ENCODE measurements at regions not wholly inside any gene's neighbourhood (a gene's known extent, or its start where the extent isn't known, plus 50 kb on each side); places are given as distances from the start of the nearest gene placed in this dataset.

DNA sequence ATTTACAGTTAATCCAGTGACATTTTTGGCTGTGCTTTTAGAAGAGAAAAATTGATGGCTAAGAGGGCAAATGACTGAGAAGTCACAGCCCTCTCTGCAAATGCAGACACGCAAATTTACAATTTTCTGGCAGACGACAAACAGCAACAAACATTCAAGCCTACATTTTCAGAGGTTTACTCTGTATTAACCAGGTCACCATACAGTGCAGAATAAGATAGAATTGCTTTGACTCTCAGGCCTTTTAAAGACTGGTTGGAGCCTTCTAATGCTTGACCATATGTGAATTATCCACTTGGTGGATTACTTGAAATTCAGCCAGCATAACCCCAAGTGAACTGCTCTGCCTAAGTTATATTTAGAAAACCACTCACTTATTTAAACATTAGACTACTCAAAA lies 65.5 kb upstream of the FOXN2 start:
- H3K4me3 ChIP-seq: no peak overlapping the region
- H3K9ac ChIP-seq (ENCODE audit: insufficient read depth in 1 of 2, low read depth in 2 of 2, low read length in 2 of 2): no peak overlapping the region
- H3K9me1 ChIP-seq (ENCODE audit: control insufficient read depth, insufficient read depth, low read length): no peaks in the 10 kb centered on the region
- intact Hi-C loops (cut with micrococcal nuclease) (no loop called here), in situ Hi-C loops (cut with MboI) (no loop called here)
- H3K9me3 ChIP-seq (replicated peaks; ENCODE audit: control insufficient read depth, insufficient read depth, low read depth, low read length): no peaks in the 10 kb centered on the region
- DNase-seq (ENCODE audit: extremely low read depth in 1 of 4, low spot score in 3 of 4) (no peak), FAIRE-seq (no peak), ATAC-seq (no peak)
- H3K27me3 ChIP-seq (ENCODE audit: control insufficient read depth in 2 of 2, insufficient read depth in 2 of 2, low read length in 2 of 2): no peaks in the 10 kb centered on the region
- H3K79me2 ChIP-seq (ENCODE audit: control insufficient read depth, insufficient read depth, low read length): no peaks in the 10 kb centered on the region
- peaks cover 0 to 12% of the 10 kb centered on the region in 2 experiments; a peak in 4 of 5 replicates for H3K4me1 ChIP-seq (replicated peaks in 1 of 2; ENCODE audit: control insufficient read depth in 2 of 2, insufficient read depth in 2 of 2, low read length in 2 of 2)
- 79% methylated on average over 2 of the region's 2 CpGs for WGBS (ENCODE audit: insufficient coverage, low coverage, missing lambda C conversion rate)
- H3K4me2 ChIP-seq (ENCODE audit: insufficient read depth, low read length): no peak overlapping the region
- no peak overlapping the region for H3K27ac ChIP-seq (ENCODE audit: extremely low read depth, low read depth, low read length)
- TF ChIP-seq MTA2 (IDR thresholded peaks at IDR 0.05; ENCODE audit: low read depth) (no peak), HDAC3 (IDR thresholded peaks at IDR 0.05; ENCODE audit: borderline replicate concordance, partially characterized antibody) (no peak), NELFE (IDR thresholded peaks at IDR 0.05; ENCODE audit: insufficient read depth, insufficient read length) (no peak), SETDB1 (IDR thresholded peaks at IDR 0.05; ENCODE audit: low read length) (no peak), FOXJ2 (tag; IDR thresholded peaks at IDR 0.05) (no peak), ZFP30 (CRISPR knock-in tag; IDR thresholded peaks at IDR 0.05; ENCODE audit: borderline replicate concordance) (no peak), PTRF (tag; IDR thresholded peaks at IDR 0.05) (no peak), CHD1 (IDR thresholded peaks at IDR 0.05; ENCODE audit: low read length) (no peak), ZNF830 (CRISPR knock-in tag; IDR thresholded peaks at IDR 0.05) (no peak)
- TF ChIP-seq, protein P1, sequence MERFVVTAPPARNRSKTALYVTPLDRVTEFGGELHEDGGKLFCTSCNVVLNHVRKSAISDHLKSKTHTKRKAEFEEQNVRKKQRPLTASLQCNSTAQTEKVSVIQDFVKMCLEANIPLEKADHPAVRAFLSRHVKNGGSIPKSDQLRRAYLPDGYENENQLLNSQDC (CRISPR knock-in tag; IDR thresholded peaks at IDR 0.05): no peak
- TF ChIP-seq, protein P2, sequence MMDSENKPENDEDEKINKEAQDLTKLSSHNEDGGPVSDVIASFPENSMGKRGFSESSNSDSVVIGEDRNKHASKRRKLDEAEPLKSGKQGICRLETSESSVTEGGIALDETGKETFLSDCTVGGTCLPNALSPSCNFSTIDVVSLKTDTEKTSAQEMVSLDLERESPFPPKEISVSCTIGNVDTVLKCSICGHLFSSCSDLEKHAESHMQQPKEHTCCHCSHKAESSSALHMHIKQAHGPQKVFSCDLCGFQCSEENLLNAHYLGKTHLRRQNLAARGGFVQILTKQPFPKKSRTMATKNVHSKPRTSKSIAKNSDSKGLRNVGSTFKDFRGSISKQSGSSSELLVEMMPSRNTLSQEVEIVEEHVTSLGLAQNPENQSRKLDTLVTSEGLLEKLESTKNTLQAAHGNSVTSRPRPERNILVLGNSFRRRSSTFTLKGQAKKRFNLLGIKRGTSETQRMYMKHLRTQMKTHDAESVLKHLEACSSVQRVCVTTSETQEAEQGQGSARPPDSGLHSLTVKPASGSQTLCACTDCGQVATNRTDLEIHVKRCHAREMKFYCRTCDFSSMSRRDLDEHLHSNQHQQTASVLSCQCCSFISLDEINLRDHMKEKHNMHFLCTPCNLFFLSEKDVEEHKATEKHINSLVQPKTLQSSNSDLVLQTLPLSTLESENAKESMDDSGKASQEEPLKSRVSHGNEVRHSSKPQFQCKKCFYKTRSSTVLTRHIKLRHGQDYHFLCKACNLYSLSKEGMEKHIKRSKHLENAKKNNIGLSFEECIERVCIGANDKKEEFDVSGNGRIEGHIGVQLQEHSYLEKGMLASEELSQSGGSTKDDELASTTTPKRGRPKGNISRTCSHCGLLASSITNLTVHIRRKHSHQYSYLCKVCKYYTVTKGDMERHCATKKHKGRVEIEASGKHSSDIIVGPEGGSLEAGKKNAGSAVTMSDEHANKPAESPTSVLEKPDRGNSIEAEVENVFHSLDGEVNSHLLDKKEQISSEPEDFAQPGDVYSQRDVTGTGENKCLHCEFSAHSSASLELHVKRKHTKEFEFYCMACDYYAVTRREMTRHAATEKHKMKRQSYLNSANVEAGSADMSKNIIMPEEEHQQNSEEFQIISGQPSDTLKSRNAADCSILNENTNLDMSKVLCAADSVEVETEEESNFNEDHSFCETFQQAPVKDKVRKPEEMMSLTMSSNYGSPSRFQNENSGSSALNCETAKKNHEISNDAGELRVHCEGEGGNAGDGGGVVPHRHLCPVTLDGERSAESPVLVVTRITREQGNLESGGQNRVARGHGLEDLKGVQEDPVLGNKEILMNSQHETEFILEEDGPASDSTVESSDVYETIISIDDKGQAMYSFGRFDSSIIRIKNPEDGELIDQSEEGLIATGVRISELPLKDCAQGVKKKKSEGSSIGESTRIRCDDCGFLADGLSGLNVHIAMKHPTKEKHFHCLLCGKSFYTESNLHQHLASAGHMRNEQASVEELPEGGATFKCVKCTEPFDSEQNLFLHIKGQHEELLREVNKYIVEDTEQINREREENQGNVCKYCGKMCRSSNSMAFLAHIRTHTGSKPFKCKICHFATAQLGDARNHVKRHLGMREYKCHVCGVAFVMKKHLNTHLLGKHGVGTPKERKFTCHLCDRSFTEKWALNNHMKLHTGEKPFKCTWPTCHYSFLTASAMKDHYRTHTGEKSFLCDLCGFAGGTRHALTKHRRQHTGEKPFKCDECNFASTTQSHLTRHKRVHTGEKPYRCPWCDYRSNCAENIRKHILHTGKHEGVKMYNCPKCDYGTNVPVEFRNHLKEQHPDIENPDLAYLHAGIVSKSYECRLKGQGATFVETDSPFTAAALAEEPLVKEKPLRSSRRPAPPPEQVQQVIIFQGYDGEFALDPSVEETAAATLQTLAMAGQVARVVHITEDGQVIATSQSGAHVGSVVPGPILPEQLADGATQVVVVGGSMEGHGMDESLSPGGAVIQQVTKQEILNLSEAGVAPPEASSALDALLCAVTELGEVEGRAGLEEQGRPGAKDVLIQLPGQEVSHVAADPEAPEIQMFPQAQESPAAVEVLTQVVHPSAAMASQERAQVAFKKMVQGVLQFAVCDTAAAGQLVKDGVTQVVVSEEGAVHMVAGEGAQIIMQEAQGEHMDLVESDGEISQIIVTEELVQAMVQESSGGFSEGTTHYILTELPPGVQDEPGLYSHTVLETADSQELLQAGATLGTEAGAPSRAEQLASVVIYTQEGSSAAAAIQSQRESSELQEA (IDR thresholded peaks at IDR 0.05; ENCODE audit: low read depth): no peak
- H3K36me3 ChIP-seq (ENCODE audit: control insufficient read depth, insufficient read depth, low read length): no peaks in the 10 kb centered on the region
- BruUV-seq (replicated peaks): no TSS peak
- no peak overlapping the region for H2AFZ ChIP-seq (ENCODE audit: low read depth, low read length)
- CTCF ChIA-PET (ENCODE audit: low intra/inter-chr PET ratio): no interaction called here
- H4K20me1 ChIP-seq (replicated peaks; ENCODE audit: control insufficient read depth, insufficient read depth, low read length): no peaks in the 10 kb centered on the region
- POLR2A ChIA-PET: interaction anchor here (1.0 kb wide), 1 partner anchor 9 kb away, joined by 5 read pairs; no protein-coding TSS in a partner anchor

Data from K562 (cell line).